HEK293 (cell line): ENCODE measurements at regions not wholly inside any gene's neighbourhood (a gene's known extent, or its start where the extent isn't known, plus 50 kb on each side); places are given as distances from the start of the nearest gene placed in this dataset.

ENCODE experiments used
- ZNF670 ChIP-seq: fragments of 450-650 bp; formaldehyde crosslinking; IDR thresholded peaks from 2 replicates; pipeline ENCODE4 v1.5.1; 2016; ENCODE audit warnings: missing biosample characterization, missing genetic modification characterization, low read depth
- TF ChIP-seq, protein P1 (sequence below): fragments of 450-650 bp; formaldehyde crosslinking; IDR thresholded peaks from 2 replicates; pipeline ENCODE4 v1.5.1; 2016; ENCODE audit warnings: missing biosample characterization, missing genetic modification characterization

DNA sequence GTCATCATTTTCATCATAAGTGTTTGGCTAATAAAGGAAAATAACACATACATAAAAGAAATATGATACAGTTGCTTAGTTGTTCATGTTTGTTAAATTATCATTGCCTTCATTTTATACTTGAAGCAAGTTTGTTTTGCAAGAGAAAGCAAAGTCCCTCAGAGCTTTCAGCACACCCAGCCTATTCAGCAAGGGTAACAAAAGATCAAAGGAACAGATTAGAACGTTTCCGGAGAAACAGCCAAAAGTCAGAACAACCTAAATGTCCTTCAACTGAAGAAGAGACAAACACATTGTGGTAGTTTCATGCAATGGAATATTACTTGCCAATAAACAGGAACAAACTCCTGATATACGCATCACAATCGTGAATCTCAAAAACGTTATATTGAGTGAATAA lies 380.7 kb downstream of the MZT1 start:
- no peak for TF ChIP-seq ZNF670
- TF ChIP-seq, protein P1, sequence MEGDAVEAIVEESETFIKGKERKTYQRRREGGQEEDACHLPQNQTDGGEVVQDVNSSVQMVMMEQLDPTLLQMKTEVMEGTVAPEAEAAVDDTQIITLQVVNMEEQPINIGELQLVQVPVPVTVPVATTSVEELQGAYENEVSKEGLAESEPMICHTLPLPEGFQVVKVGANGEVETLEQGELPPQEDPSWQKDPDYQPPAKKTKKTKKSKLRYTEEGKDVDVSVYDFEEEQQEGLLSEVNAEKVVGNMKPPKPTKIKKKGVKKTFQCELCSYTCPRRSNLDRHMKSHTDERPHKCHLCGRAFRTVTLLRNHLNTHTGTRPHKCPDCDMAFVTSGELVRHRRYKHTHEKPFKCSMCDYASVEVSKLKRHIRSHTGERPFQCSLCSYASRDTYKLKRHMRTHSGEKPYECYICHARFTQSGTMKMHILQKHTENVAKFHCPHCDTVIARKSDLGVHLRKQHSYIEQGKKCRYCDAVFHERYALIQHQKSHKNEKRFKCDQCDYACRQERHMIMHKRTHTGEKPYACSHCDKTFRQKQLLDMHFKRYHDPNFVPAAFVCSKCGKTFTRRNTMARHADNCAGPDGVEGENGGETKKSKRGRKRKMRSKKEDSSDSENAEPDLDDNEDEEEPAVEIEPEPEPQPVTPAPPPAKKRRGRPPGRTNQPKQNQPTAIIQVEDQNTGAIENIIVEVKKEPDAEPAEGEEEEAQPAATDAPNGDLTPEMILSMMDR = no peak
